ENCODE measurements at regions not wholly inside any gene's neighbourhood (a gene's known extent, or its start where the extent isn't known, plus 50 kb on each side); places are given as distances from the start of the nearest gene placed in this dataset.

GRCh38 chr2:59957504-59957903 lies 596.0 kb downstream of the BCL11A start:
- no peak for DNase-seq

DNA sequence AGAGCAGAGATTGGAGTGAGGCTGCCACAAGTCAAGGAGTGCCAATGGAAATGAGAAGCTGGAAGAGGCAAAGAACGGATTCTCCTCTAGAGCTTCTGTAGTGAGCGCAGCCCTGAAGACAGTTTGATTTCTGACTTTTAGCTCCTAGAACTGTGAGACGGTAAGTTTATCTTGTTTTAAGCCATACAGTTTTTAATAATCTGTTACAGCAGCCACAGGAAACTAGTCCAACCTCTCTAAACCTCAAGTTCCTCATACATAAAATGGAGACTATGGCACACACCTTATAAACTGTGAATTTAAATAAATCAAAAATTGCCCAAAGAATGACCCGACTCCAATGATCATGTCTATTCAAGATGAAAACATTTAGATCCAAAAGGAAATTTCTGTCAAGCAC lies 596.5 kb downstream of the BCL11A start:
- DNase-seq, result no peak

GRCh38 chr2:59947917-59948541 lies 605.4 kb downstream of the BCL11A start:
- DNase-seq, result no peak

GRCh38 chr2:59947209-59947608 lies 606.2 kb downstream of the BCL11A start:
- DNase-seq, result no peak

GRCh38 chr2:59939236-59939635 lies 614.2 kb downstream of the BCL11A start:
- DNase-seq, result no peak

DNA sequence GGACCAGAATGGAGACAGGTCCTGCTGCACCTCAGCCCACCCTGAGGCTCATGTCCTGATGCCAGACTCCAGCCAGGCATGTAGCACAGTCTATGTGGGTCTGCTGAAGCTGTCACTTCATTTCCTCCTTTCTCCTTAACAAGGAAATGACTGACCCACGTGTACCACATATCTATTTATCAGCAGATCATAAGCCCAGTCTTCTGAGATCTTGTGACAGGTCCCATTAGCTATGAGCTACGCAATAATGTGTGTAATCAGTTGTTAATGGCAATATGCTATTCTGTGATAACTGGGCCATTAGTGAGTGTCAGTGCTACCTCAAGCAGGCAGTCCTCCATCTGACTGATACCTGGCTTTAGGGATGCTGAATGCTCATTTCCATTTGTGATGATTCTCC lies 615.3 kb downstream of the BCL11A start:
- no peak for DNase-seq

GRCh38 chr2:59936048-59936447 lies 617.4 kb downstream of the BCL11A start:
- no peak for DNase-seq

DNA sequence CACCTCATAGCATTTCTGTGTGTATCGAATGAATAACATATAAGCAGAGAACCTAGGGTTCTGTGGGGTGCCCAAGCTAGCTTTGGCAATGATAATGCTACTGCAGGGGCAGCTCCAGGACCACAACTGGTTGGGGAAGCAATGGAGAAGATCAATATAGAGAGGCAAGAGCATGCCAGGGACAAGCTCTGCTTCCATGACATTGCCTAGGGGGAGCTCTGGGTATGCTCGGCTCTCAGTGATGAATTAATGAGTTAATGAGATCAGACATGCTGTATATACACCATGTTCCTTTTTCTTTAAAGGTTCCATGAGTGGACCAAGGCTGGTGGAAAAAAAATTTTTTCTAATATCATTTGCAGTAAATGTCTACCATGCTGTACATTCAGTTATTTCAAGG lies 618.4 kb downstream of the BCL11A start:
- no peak for DNase-seq

DNA sequence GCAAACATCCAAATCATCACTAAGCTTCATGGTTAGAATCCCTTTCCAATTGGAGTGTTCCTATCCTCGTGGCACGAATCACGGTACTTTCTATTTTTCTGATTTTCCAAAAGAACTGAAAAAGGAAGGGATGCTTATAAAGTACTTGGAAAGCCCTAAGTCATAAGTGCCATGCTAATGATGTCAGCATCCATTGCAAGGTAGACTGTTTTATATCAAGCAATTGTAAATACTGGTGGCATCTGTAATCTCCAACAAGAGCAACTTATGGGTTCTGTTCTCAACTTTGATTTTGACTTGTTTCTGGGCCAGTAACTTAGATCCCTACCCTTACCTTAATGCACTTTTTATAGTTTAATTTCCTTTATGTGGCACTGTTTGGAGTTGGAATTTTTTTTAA lies 619.5 kb downstream of the BCL11A start:
- DNase-seq, result no peak

DNA sequence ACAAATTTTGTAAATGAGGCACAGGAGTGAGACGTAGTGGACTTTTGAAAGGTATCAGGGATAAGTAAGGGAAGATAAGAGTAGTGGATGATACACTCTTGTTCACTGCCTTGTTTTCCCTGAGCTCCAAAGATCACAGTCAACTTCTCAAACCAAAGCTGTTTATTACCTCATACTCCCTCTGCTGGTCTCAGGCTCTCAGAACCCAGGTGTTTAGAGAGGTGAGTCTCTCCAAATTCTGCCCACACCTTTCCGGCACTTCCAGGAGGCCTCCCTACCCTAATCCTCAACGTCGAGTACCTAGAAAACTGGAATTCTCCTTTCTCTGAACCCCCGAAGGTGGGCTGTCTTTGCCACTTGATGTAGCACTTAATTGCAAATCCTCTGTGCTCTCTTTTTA lies 621.1 kb downstream of the BCL11A start:
- no peak for DNase-seq

DNA sequence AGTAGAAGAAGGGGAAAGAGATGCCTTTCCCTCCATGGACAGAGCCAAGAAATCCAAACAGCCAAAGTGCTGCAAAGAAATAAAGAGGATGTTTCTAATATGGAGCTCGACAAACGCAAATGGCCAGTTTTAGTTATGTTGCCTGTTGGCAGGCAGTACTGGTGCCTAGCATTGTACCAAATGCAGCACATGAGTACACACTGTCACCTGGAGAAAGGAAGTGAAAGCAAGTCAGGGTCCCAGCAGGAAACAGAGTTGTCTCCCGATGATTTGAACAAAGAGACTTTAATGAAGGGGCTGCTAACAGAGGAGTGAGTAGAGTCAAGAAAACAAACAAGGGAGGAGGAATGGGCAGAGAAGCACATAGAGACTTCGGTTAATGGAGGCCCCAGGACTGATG lies 623.0 kb downstream of the BCL11A start:
- DNase-seq, result no peak

DNA sequence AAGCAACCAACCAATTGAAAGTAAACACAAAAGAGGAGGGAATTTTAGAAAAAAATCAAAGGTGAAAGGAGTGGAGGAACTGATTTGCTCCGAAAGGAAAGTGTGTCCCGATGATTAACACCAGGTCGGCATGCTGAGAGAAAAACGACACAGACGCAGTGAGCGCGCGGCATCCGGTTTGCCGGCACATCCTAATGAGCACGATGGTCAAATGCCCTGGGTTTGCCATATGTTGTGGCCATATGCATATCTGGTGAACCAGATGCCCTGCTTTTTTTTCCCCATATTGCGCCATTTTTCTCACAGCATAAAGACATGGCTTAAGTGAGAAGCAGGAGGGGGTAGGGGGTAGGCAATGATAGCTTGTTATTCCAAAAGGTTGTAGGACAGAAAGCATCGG lies 626.7 kb downstream of the BCL11A start:
- DNase-seq, result no peak

DNA sequence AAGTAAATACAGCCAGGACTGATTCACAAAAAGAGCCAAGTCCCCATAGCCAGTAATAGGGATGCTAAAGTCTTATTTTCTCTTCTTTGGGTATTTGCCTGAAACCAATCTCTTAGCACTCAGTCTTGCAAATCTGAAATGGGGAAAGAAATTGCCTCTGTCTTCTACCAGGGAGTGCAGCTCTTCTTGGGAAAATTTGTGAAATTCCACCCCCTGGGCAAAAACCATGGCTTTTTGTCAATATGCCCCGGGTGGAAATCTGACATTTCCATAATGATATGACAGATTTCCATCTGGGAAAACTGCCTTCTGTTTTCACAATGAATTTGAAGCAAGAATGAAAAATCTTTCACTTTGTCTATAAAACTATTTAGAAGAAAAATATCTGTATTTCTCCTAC lies 628.1 kb downstream of the BCL11A start:
- DNase-seq, result no peak

- DNase-seq, result no peak
These were observed 629.1 kb downstream of the BCL11A start for GRCh38 chr2:59924346-59924745.

- DNase-seq, result no peak
These were observed 631.0 kb downstream of the BCL11A start for GRCh38 chr2:59922450-59922849.

GRCh38 chr2:59921743-59922142 lies 631.7 kb downstream of the BCL11A start:
- no peak for DNase-seq

GRCh38 chr2:59920961-59921360 lies 632.5 kb downstream of the BCL11A start:
- DNase-seq, result no peak

GRCh38 chr2:59920307-59920706 lies 633.1 kb downstream of the BCL11A start:
- no peak for DNase-seq

- no peak for DNase-seq
These were observed 633.9 kb downstream of the BCL11A start for GRCh38 chr2:59919579-59919978.

DNA sequence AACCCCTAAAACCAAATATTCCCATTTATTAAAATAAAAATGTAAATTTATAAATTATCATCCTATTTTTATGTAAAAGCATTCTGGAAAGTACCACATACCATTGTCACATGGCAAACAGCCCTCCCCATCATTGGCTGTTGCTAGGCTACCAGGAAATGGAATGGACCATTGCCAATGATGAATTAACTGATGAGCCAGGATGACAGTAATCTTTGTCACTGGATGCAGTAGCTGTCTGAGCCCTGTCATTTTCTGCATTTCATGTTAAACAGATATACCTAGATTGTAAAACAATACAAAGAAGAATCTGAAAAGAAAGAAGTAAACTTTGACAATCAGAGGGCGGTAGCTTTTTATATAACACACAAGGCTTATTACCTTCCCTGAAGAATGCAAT lies 641.4 kb downstream of the BCL11A start:
- DNase-seq, result no peak

DNA sequence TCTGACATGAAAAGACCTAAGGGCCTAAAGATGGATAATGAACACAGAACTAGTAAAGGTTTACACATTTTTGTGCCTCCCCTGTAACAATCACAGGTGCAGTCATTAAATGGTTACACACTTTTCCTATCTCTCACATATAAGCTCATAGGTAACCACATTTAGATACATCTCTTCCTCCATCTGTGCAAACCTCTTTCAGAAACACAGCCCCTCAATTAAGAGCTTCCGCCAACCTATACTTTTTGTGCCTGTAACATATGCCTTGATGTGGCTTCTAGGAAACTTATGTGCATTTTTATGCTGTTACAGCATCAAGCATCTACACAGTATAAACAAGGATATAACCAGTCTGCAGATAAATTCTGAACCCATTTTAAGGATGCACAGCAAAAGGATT lies 643.3 kb downstream of the BCL11A start:
- DNase-seq, result no peak

GRCh38 chr2:59909147-59909546 lies 644.3 kb downstream of the BCL11A start:
- DNase-seq, result no peak

DNA sequence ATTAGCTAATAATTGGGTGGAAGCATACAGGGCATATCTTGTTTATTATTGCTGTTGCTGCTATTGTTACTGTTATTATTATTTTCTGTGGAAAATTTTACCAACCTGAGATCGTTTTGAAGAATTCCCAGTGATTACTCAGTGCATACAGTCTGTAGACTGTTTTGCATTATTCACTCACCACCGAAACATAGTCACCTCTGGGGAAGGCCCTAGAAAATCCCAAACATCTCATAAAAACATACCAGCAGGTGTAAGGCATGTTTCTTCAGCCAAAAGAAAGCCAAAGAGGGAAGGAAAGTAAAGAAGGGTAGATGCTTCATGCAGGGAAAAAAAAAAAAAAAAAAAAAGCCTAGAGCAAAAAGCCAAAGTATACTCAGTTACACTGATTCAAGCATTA lies 647.7 kb downstream of the BCL11A start:
- DNase-seq, result no peak

DNA sequence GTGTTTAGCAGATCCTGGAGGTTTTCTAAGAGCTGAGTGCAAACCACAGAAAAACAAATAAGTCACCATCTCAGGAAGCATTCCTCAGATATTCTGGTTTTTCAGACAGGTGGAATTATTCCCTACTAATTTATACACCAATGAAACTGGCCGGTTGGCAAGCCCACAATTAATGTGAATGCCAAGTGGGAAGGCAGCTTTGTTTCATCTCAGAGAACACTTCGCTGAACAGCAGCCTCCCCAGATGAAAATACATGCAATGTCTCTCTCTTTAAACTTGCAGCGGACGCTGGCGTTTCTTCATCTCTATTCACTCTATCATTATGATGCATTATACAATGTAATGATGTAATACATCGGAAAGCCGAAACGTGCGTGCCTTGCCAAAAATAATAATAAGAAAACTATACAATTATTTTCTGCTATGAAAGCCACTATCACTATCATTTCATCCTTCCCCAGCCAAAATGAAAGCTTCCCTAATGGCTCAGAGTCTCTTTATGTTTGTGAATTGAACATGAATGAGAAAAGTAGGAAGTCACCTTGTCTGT lies 649.4 kb downstream of the BCL11A start:
- DNase-seq, result no peak

DNA sequence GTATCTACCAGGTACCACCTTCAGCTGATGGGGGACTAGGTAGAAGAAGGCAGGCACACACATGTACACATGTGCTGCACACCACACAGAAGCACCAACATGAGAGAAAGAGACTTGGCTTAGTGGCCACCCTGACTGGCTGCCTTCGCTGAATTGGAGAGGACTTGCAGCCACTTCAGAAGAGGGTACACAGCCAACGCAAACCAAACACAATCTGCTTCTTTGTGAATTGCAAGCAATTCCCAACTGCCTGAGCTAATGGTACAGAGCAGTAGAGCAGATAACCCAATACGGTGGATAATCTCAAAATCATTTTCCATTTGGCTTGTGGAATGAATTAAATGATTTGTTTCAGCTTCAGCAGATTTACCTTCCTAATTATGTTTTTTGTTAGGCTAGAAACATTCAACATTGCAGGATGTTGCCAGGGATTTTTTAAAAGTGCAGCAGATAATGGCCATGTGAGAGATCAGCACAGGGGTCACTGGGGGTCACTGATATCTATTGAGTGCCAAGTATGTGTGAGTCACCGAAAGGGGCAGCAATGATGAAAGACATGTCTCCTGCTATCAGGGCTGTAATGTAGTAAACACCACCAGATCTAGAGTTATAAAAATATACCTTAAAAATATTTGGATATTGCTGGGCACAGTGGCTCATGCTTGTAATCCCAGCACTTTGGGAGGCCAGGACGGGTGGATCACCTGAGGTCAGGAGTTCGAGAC lies 652.6 kb downstream of the BCL11A start:
- DNase-seq, result no peak
